HG03196 (cell line): ENCODE measurements at regions not wholly inside any gene's neighbourhood (a gene's known extent, or its start where the extent isn't known, plus 50 kb on each side); places are given as distances from the start of the nearest gene placed in this dataset.
"Not testable (repeated sequence)": the region's sequence is repeated elsewhere in the genome, so short reads cannot be mapped to it uniquely, and the experiment has no call there.

Experiments used
- ATAC-seq: cut with Tn5 transposase; IDR thresholded peaks from one replicate; pipeline ENCODE4 v1.9.1; 2021; ENCODE audit not compliant: unreplicated experiment

DNA sequence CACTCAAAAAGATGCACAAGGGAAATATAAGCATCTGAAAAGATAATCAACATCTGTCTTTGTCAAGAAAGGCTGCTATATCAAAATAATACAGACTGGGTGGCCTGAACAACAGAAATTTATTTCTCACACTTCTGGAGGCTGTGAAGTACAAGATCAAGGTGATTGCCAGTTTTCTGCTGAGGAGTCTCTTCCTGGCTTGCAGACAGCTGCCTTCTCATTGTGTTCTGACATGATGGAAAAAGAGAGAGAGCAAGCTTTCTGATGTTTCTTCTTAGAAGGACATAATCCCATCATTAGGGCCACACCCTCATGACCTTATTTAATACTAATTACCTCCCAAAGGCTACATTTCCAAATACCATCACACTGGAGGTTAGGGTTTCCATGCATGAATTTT is 1573.3 kb downstream of the SI start:
- ATAC-seq = no peak

DNA sequence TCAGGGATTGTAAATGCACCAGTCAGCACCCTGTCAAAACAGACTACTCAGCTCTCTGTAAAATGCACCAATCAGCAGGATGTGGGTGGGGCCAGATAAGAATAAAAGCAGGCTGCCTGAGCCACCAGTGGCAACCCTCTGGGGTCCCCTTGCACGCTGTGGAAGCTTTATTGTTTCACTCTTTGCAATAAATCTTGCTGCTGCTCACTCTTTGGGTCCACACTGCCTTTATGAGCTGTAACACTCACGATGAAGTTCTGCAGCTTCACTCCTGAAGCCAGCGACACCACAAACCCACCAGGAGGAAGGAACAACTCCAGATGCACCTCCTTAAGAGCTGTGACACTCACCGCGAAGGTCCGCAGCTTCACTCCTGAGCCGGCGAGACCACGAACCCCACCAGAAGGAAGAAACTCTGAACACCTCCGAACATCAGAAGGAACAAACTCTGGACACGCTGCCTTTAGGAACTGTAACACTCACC is 1578.5 kb downstream of the SI start:
- ATAC-seq = not testable (repeated sequence)

DNA sequence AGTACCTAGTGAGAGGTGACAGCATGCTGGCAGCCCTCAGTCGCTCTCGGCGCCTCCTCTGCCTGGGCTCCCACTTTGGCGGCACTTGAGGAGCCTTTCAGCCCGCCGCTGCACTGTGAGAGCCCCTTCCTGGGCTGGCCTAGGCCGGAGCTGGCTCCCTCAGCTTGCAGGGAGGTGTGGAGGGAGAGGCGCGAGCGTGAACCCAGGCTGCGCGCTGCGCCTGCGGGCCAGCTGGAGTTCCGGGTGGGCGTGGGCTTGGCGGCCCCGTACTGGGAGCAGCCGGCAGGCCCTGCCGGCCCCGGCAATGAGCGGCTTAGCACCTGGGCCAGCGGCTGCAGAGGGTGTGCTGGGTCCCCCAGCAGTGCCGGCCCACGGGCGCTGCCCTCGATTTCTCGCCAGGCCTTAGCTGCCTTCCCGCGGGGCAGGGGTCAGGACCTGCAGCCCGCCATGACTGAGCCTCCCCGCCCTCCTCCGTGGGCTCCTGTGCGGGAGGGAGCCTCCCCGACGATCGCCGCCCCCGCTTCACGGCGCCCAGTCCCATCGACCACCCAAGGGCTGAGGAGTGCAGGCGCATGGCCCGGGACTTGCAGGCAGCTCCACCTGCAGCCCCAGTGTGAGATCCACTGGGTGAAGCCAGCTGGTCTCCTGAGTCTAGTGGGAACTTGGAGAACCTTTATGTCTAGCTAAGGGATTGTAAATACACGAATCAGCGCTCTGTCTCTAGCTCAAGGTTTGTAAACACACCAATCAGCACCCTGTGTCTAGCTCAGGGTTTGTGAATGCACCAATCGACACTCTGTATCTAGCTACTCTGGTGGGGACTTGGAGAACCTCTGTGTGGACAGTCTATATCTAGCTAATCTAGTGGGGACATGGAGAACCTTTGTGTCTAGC is 1579.2 kb downstream of the SI start:
- ATAC-seq = not testable (repeated sequence)

DNA sequence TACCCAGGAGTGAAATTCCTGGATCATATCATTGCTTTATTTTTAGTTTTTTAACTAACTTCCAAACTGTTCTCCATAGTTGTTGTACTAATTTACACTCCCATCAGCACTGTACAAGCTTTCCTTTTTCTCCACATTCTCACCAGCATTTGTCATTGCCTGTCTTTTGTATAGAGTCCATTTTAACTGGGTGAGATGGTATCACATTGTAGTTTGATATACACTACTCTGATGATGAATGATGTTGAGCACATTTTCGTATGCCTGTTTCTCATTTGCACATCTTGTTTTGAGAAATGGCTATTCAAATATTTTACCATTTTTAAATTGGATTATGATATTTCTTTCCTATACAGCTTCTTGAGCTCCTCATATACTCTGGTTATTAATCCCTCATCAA is 1586.6 kb downstream of the SI start:
- no peak for ATAC-seq

DNA sequence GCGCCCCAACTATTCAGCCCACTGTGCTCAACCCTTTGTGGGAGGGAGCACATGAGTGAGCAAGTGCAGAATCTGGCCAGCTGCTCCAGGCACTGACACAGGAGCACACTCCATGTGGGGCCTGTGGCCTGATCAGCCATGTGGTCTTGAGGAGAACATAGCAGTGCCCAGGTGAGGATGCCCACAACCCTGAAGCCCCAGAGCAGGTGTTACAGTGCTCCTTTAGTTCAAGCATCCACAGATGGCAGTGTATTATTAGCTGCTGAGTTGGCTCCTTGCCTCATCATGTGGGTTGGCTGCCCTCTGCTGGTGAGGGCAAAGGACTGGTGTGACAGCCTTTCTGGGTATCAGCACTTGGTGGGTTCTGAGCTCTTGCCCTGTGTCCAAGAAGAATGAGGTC is 1588.2 kb downstream of the SI start:
- ATAC-seq = peak; percentile 76

DNA sequence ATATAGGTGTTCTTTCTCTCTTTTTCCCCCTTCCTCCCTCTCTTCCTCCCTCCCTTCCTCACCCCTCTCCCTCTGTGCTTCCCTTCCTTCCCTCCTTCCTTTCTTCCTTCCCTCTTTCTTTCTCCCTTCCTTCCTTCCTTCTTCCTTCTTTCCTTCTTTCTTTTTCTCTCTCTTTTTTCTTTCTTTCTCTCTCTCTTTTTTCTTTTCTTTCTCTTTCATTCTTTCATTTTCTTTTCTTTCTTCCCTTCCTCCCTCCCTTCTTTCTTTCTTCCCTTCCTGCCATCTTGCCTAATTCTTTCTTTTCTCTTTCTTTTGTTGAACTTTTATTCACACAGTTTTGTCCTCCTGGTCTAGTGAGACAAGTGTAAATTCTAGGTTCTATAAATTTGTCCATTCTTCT is 1595.6 kb downstream of the SI start:
- no peak for ATAC-seq

DNA sequence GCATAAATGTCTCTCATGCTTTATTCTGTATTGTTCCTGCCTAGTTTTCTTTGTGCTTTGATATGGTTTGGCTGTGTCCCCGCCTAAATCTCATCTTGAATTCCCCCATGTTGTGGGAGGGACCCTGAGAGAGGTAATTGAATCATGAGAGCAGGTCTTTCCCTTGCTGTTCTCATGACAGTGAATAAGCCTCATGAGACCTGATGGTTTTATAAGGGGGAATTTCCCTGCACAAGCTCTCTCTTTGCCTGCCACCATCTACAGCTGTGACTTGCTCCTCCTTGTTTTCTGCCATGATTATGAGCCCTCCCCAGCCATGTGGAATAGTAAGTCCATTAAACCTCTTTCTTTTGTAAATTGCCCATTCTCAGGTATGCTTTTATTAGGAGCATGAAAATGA is 1596.6 kb downstream of the SI start:
- no peak for ATAC-seq

DNA sequence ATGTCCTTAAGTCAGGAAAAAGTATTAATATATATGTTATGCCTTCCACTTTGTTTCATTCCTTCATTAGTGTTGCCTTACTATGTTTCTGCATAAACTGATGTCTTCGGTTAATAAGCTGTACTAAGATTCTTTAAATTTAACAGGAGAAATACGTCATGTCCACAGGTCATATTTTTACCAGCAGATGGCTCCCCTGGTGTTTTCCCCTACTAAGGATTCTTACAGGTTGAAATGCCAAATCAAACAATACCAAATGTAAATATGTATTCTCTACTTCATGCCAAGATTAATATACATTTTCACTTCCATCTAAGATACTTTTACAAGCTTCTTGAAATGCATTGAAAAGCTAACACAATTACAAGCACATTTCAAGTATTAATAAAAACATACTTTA is 1602.1 kb downstream of the SI start:
- no peak for ATAC-seq

DNA sequence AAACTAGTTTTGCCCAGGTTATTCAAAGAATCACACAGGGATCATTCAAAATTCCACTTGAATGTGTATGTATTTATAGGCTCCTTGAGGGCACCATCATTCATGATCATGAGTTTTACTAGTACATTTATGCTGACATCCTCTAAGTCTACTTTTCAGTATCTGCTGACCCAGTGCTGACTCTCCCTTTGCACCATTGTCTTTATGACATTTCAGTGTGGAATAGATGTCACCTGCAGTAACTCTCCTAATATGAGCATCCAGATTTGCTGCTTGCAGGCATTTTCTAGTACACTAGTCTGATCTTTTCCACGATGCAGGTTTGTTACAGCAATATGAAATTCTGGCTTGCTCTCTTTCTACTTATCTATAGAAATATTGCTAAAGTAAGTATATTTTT is 1603.5 kb downstream of the SI start:
- no peak for ATAC-seq

DNA sequence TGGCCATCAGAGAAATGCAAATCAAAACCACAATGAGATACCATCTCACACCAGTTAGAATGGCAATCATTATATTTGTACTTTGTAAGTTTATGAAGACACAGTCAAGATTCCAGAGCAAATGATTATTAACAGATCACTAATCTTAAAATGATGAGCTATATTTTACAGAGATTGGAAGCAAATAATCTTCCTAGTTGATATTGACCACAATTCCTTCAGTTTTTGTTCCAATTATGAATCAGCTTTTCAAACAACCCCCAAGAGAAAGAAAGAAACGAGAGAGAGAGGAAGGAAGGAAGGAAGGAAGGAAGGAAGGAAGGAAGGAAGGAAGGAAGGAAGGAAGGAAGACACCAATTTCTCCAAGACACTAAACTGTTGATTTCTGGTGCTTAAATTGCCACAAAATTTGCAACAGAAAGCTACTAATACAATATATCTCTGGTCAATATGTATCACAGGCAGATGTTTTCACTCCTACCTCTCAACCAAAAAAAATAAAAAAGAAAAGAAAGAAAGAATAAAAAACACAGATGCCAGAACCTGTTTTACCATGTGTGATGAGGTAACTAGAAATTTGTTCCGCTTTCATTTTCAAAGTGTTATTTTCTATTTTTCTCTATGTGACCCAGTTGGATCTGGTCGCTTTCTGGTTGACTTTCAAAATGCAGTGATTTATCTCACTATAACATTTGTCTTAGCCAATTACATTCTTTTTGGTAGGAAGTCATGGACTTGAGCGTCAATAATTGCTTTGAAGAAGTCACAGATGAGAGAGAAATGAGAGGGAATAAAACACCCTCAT is 1609.6 kb downstream of the SI start:
- ATAC-seq = no peak

DNA sequence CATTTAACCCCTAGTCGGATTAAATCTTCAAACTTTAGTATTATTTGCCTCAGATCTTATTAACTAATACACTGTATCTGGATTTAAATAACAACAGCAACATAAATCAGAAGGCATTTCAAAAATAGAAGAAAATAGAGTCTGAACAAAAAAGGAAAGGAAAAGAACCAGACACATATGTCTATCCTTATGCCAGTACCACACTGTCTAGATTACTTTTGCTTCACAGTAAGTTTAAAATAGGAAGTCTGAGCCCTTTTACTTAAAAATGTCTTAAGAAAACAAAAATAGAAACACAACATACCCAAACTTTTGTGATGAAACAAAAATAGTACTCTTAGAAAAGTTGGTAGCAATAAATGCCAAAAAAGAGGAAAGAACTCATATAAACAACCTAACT is 1615.8 kb downstream of the SI start:
- no peak for ATAC-seq

DNA sequence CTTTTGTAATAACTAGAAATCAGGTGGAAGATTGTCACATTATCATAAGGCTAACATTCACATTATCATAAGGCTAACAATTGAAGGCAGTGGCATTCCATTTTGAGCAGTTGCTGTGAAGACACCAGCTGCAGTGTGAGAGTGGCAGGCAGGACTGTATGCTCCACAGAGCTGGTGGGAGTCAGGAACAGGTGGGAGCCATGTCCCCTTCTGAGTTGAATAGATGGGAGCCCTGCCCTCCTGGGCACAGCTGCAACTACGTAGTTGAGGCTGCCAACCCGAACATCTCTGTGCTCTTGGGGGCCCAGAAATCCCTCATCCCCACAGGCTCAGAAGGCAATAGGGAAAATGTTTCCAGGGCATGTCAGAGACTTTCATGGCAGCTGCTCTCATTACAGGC is 1627.6 kb downstream of the SI start:
- ATAC-seq = no peak

DNA sequence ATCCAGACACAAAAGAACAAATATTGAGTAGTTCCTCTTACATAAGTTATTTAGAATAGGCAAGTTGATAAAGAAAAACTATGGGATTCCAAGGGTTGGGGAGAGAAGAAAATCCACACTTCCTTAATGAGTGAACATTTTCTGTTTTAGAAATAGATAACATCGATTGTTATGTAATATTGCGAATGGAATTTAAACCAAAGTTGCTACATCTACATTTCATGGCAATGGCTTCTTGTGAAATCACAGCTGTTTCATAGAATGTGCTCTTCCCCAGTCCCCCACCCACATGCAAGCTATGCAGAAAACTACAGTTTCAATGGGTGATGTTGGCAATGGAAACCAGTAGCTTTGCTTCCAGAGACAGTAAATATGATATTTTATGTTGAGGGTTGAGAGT is 1639.5 kb downstream of the SI start:
- no peak for ATAC-seq

DNA sequence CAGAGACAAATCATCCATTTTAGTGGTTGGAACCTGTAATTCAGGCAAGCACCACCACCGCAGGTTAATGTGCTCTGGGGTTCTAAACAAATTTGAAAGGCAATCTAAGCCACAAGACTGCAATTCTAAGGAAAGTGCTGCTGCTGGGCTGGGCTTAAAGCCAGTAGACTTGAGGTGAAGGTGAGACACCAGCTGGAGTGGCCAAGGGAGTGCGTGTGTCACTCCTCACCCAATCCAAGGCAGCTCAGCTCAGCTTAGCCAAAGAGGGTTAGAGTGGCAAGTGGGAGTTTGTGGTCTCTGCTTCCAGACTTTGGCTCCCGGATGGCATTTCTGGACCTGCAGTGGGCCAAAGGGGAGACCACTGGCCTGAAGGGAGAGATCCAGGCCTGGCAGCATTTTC is 1655.6 kb downstream of the SI start:
- no peak for ATAC-seq

DNA sequence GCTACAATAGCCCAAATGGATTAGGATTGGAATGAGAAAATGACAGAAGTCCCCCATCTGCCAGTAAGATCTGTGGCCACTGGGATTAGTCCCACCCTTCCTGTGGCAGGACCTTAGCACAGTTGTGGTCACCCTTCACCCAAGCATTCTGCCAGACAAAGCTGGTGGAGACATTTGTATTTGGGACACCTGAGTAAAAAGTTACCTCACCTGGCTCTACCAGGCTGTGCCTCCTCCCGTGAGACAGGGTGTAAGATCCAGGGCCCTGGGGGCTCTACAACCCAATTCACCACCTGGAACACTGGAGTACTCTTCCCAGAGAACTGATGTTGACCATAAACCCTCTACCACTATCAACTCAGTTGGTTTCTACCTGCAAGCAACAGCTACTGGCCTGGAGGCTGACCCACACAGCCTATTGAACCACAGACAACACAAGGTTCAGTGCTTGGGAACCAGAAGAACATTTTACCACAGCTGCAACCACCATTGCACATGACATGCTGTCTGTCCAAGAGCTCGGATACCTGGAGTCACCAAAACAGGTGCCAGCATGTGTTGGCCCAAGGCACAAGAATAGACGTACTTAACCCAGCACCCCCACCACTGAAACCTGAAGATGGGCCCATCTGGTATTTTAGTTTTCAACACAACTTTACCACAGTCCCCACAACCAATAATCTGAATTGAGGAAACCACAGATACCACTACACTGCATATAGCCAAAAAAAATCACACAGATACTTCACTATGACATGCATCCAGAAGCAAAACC is 1686.7 kb downstream of the SI start:
- no peak for ATAC-seq

DNA sequence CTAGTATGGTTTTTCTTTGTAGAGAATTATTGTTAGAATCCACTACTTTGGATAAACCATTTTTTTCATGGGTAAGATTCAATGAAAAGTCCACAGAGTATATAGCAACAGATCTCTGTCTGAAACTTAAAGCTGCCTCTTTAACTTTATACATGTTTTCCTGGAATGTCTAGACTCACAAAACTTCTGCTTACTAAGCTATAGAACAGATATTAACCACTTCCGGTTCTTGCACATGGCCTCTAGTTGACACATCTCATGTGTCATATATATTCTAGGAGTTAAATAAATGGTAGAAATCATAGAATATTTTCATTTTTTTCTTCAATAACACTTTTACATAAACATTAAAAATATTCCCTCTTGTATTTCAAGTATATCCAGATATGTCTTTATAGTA is 1693.9 kb downstream of the SI start:
- no peak for ATAC-seq

DNA sequence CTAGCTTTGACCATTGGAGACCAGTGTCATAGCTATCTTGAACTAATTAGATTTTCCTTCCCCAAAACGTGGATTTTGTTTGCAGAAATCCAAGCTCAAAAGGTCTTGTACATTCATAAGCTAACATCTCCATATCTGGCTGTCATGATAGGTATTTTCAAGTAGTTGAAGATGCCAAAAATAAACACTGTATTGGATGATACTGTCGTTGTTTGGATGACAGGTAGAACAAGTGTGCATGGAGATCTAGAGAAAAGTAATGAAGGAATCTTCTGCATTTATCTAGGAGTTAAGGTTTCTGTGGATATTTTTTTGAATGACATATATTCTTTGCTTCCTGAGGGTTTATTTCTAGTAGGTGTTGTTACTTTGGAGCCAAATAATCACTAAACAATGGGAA is 1696.1 kb downstream of the SI start:
- no peak for ATAC-seq

DNA sequence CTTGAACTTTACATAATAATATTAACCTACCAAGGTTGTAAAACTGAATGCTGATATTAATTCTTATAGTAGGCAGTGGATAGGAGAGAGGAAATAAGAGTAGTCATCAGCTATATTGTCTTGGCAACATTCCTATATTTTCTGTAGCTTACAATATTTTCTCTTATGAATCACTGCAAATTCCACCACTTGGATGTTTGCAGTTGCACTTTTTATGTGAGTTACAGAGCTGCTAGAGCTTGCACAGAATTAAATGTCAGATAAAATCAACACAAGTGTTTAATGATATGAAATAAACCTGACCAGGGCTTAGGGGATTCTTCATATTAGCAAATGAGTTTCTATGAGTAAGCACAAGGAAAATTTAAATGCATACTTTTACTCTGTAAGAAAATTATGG is 1710.1 kb downstream of the SI start:
- ATAC-seq = no peak

DNA sequence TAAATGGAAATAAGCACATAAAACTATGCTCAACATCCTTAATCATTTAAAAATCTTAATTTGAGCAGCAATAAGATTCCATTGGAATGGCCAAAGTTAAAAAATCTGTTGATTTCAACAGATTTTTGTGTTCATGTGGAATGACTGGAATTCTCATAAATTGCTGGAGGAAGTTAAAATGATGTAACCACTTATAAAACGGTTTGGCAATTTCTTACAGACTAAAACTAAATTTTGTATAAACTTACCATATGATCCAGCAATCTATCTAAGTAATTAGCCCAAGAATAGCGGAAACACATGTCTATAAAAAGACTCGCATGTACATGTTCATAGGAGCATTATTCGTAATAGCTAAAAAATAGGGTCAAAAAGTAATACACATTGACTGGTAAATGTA is 1713.6 kb downstream of the SI start:
- ATAC-seq = no peak

DNA sequence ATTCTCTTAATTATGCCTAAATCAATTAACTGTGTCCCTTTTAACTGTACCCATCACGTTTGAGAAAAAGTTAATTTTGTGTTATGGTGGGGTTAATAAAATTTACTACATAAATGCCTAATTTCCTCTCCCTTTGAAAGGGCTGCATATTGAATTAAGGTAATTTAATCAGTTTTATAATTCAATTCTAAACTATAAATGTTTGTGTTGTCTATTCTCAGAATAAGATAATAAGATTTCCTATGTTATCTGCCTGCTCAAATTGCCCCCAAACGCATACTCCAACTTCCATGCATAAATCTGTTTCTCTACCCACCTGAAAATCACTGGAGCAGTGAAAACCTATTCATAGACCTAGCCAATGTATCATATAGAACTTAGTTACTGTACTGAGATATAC is 1716.1 kb downstream of the SI start:
- ATAC-seq = no peak

DNA sequence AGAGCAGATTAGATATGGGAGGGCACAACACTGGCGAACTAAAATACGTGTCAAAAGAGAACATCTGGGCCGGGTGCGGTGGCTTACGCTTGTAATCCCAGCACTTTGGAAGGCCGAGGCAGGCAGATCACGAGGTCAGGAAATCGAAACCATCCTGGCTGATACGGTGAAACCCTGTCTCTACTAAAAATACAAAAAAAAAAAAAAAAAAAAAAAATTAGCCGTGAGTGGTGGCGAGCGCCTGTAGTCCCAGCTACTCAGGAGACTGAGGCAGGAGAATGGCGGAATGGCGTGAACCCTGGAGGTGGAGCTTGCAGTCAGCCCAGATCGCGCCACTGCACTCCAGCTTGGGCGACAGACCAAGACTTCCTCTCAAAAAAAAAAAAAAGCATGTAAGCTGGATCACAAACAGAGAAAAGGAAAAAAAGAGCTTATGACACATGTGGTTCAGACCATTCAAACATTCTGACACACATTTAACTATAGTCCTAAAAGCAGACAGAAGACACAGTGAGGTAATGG is 1716.9 kb downstream of the SI start:
- not testable (repeated sequence) for ATAC-seq
